ENCODE measurements at regions not wholly inside any gene's neighbourhood (a gene's known extent, or its start where the extent isn't known, plus 50 kb on each side); places are given as distances from the start of the nearest gene placed in this dataset.

DNA sequence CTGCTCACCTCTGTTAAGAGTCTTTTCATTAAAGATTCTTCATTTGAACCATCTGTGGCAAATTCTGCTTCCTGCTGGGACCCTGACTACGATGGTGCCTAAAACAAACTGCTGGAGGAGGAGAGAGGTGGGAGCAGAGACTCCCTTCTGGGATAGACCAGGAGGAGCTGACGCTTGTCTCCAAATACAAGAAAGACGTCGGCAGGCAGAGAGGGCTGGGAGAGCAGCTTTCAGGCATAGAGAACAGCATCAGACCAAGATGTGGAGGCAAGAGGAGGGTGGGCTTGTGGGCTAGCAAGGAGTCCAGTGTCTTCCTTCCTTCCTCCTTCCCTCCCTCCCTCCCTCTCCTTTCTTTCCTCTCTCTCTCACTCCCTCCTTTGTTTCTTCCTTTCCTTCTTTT lies 358.6 kb downstream of the VRK1 start:
- Histone ChIP-seq H3K36me3 (ENCODE audit: insufficient read depth in 1 of 2, low read depth in 1 of 2) (no peaks in the 10 kb centered on the region), H3K4me3 (no peak overlapping the region), H3K4me1 (no peaks in the 10 kb centered on the region), H3K27ac (no peak overlapping the region), H3K9me3 (no peaks in the 10 kb centered on the region), H3K27me3 (ENCODE audit: insufficient read depth in 3 of 3, low read length in 2 of 3) (no peaks in the 10 kb centered on the region)
- WGBS, 3 donors = 47 to 58% (median 48%) methylated on average over 4 of the region's 4 CpGs
- ATAC-seq (no peak), DNase-seq (no peak)
- TF ChIP-seq, protein P1, sequence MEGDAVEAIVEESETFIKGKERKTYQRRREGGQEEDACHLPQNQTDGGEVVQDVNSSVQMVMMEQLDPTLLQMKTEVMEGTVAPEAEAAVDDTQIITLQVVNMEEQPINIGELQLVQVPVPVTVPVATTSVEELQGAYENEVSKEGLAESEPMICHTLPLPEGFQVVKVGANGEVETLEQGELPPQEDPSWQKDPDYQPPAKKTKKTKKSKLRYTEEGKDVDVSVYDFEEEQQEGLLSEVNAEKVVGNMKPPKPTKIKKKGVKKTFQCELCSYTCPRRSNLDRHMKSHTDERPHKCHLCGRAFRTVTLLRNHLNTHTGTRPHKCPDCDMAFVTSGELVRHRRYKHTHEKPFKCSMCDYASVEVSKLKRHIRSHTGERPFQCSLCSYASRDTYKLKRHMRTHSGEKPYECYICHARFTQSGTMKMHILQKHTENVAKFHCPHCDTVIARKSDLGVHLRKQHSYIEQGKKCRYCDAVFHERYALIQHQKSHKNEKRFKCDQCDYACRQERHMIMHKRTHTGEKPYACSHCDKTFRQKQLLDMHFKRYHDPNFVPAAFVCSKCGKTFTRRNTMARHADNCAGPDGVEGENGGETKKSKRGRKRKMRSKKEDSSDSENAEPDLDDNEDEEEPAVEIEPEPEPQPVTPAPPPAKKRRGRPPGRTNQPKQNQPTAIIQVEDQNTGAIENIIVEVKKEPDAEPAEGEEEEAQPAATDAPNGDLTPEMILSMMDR (IDR thresholded peaks at IDR 0.05) = no peak
- intact Hi-C loops (cut with DNase I) = no loop called here

DNA sequence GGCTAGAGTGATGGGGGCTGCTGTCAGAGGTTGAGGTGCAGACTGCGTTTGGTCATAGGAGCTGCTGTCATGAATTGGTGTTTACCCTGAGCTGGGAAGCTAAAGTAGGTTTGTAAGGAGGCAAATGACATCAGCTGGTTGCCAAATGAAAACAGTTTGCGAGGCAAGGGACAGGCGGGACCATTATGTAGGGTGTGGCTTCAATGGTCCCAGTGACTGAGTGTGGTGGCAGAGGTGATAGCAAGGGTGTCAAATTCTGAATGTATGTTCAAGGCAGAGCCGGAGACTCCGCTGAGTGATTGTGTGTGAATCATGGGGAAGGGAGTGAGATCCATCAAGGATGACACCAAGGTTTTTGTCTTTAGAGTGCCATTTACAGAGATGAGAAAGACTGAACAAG lies 359.5 kb downstream of the VRK1 start:
- Histone ChIP-seq H3K27me3 (ENCODE audit: insufficient read depth in 3 of 3, low read length in 2 of 3) (no peaks in the 10 kb centered on the region), H3K27ac (no peak overlapping the region), H3K9me3 (no peaks in the 10 kb centered on the region), H3K36me3 (ENCODE audit: insufficient read depth in 1 of 2, low read depth in 1 of 2) (no peaks in the 10 kb centered on the region), H3K4me1 (no peaks in the 10 kb centered on the region), H3K4me3 (no peak overlapping the region)
- no peak for ATAC-seq
- DNase-seq = no peak
- intact Hi-C loops (cut with DNase I) = no loop called here
- TF ChIP-seq, protein P1 (IDR thresholded peaks at IDR 0.05) = no peak
- 63 to 72% (median 70%) methylated on average over 5 of the region's 5 CpGs for WGBS, 3 donors

DNA sequence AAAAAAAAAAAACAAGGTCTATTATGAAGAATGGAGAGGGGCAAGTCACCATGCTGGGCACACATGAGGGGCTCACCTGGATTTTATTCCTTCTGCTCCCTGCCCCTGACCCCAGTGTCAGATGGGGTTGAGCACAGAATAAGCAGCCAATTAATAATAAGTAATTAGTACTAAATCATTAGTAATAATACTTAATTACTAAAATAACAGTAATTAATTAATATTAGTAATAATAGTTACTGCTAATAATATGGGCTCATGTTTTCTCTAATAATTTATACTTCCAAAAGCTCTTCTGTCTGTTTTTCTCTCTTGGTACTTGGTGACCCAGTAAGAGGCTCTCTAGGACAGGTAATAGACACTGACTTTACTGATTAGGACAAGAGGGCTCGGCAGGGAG lies 360.9 kb downstream of the VRK1 start:
- WGBS, 3 donors = 68 to 73% (median 69%) methylated on average over 1 of the region's 1 CpG
- Histone ChIP-seq H3K9me3 (no peaks in the 10 kb centered on the region), H3K4me1 (no peaks in the 10 kb centered on the region), H3K27ac (no peak overlapping the region), H3K4me3 (no peak overlapping the region), H3K27me3 (ENCODE audit: insufficient read depth in 3 of 3, low read length in 2 of 3) (no peaks in the 10 kb centered on the region), H3K36me3 (ENCODE audit: insufficient read depth in 1 of 2, low read depth in 1 of 2) (no peaks in the 10 kb centered on the region)
- DNase-seq = no peak
- TF ChIP-seq, protein P1 (IDR thresholded peaks at IDR 0.05) = no peak
- no peak for ATAC-seq
- intact Hi-C loops (cut with DNase I) = no loop called here

DNA sequence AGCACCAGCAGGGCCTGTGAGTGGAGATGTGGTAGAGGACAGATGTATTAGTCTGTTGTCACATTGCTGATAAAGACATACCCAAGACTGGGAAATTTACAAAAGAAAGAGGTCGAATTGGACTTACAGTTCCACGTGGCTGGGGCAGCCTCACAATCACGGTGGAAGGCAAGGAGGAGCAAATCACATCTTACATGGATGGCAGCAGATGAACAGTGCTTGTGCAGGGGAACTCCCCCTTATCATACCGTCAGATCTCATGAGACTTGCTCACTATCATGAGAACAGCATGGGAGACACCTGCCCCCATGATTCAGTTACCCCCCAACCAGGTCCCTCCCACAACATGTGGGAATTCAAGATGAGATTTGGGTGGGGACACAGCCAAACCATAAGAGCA lies 361.9 kb downstream of the VRK1 start:
- H3K27me3 ChIP-seq (ENCODE audit: insufficient read depth in 3 of 3, low read length in 2 of 3) = no peaks in the 10 kb centered on the region
- H3K9me3 ChIP-seq = no peaks in the 10 kb centered on the region
- ATAC-seq (no peak), DNase-seq (no peak)
- H3K27ac ChIP-seq = no peak overlapping the region
- no peaks in the 10 kb centered on the region for H3K36me3 ChIP-seq (ENCODE audit: insufficient read depth in 1 of 2, low read depth in 1 of 2)
- H3K4me3 ChIP-seq = no peak overlapping the region
- H3K4me1 ChIP-seq = no peaks in the 10 kb centered on the region
- intact Hi-C loops (cut with DNase I) = no loop called here
- TF ChIP-seq, protein P1 (IDR thresholded peaks at IDR 0.05) = no peak
- 79 to 84% (median 80%) methylated on average over 4 of the region's 4 CpGs for WGBS, 3 donors

GRCh38 chr14:97162621-97163020 lies 365.4 kb downstream of the VRK1 start:
- DNase-seq = no peak

More at GRCh38 chr14:97162621-97163020, 365.4 kb downstream of the VRK1 start:
- intact Hi-C loops (cut with DNase I) = no loop called here
- TF ChIP-seq, protein P1 (IDR thresholded peaks at IDR 0.05) = no peak
- H3K27me3 ChIP-seq (ENCODE audit: insufficient read depth in 3 of 3, low read length in 2 of 3) = no peaks in the 10 kb centered on the region
- H3K9me3 ChIP-seq = no peaks in the 10 kb centered on the region
- no peak for ATAC-seq
- 80 to 86% (median 83%) methylated on average over 6 of the region's 6 CpGs for WGBS, 3 donors
- H3K36me3 ChIP-seq (ENCODE audit: insufficient read depth in 1 of 2, low read depth in 1 of 2) = no peaks in the 10 kb centered on the region
- H3K4me1 ChIP-seq = no peaks in the 10 kb centered on the region
- H3K27ac ChIP-seq = no peak overlapping the region
- H3K4me3 ChIP-seq = no peak overlapping the region

Measured in psoas muscle (tissue), 7 donors.